Psoas muscle (tissue), 7 donors: ENCODE measurements at regions not wholly inside any gene's neighbourhood (a gene's known extent, or its start where the extent isn't known, plus 50 kb on each side); places are given as distances from the start of the nearest gene placed in this dataset.
"Not testable (repeated sequence)": the region's sequence is repeated elsewhere in the genome, so short reads cannot be mapped to it uniquely, and the experiment has no call there.

Source experiments
- ATAC-seq, 4 donors: fragments of 200-7000 bp; cut with Tn5 transposase; one replicate each; pipeline ENCODE4 v1.9.1; 2020; ENCODE audit warnings: moderate library complexity in 3 of 4, mild to moderate bottlenecking in 2 of 4
- DNase-seq, 2 donors: peaks; one replicate each; pipeline ENCODE4 v3.0.0-alpha.2; 2020
- H3K27ac ChIP-seq: fragments of 200-600 bp; one replicate; pipeline ENCODE4 v1.8.0; 2022
- H3K27me3 ChIP-seq, 3 donors: fragments of 200-600 bp in 1 of 3; one replicate each; pipeline versions ENCODE4 v1.6.1 to v1.8.0; 2013 to 2022; ENCODE audit warnings: low read length in 2 of 3, mild to moderate bottlenecking in 2 of 3, moderate library complexity in 1 of 3; ENCODE audit not compliant: insufficient read depth in 3 of 3
- H3K36me3 ChIP-seq, 2 donors: fragments of 200-600 bp in 1 of 2; one replicate each; pipeline versions ENCODE4 v1.6.1 to v1.8.0; 2013 to 2022; ENCODE audit warnings: low read depth in 1 of 2, mild to moderate bottlenecking in 1 of 2, moderate library complexity in 1 of 2; ENCODE audit not compliant: insufficient read depth in 1 of 2
- H3K4me1 ChIP-seq: fragments of 200-600 bp; one replicate; pipeline ENCODE4 v1.8.0; 2022
- H3K4me3 ChIP-seq: fragments of 200-600 bp; one replicate; pipeline ENCODE4 v1.8.0; 2022; ENCODE audit warnings: mild to moderate bottlenecking
- H3K9me3 ChIP-seq: fragments of 200-600 bp; one replicate; pipeline ENCODE4 v1.8.0; 2022
- WGBS, 3 donors: extraction: QIAGEN DNeasy Blood & Tissue Kit; methylation state at CpG; one replicate each; pipeline versions ENCODE4 v1.1.6 to v1.1.7; 2013; 5-methylcytosine and 5-hydroxymethylcytosine counted together
- intact Hi-C, 2 donors: fragments of 100-400 bp; cut with DNase I; formaldehyde crosslinking; loops; one replicate each; pipeline versions ENCODE4 v1.11.0 to v1.14.2; 2022
- TF ChIP-seq, protein P1 (sequence below): fragments of 200-600 bp; IDR thresholded peaks from one replicate; pipeline ENCODE4 v1.8.0; 2022; ENCODE audit warnings: antibody characterized with exemption
- donor health status: healthy with polysubstance abuse.
- donor health status: DM: no; HTN: no; CAD: no; lungs with moderate emphysema.
- donor health status: Bipolar disorder and iron deficiency.
- donor health status: healthy.
- donor health status: DM: yes; HTN: yes; CAD: no.
- donor health status: DM: no; HTN: no; CAD: no.
- donor health status: DM: yes; HTN: yes; CAD: no.

DNA sequence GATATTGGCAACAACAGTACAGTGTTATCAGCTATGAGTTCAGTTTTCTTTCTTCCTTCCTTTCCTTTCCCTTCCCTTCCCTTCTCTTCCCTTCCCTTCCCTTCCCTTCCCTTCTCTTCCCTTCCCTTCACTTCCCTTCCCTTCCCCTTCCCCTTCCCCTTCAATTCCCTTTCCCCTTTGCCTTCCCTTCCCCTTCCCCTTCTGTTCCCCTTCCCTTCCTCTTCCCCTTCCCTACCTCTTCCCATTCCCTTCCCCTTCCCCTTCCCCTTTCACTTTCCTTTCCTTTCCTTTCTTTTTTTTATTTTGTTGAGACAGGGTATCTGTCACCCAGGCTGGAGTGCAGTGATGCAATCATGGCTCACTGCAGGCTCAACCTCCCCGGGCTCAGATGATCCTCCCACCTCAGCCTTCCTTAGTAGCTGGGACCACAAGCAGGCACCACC lies 72.3 kb upstream of the CAPZB start:
- Histone ChIP-seq H3K4me3 (no peak overlapping the region), H3K36me3 (no peaks in the 10 kb centered on the region), H3K9me3 (no peaks in the 10 kb centered on the region), H3K27me3 (peaks cover 0 to 2% (median 0%) of the 10 kb centered on the region in 3 donors), H3K27ac (no peak overlapping the region), H3K4me1 (no peaks in the 10 kb centered on the region)
- intact Hi-C loops: loop anchor here in 1 of 2 donors (10.0 kb wide), 1 partner anchor 53 kb away; no protein-coding TSS in a partner anchor
- DNase-seq (no peak), ATAC-seq (no peak)
- TF ChIP-seq, protein P1, sequence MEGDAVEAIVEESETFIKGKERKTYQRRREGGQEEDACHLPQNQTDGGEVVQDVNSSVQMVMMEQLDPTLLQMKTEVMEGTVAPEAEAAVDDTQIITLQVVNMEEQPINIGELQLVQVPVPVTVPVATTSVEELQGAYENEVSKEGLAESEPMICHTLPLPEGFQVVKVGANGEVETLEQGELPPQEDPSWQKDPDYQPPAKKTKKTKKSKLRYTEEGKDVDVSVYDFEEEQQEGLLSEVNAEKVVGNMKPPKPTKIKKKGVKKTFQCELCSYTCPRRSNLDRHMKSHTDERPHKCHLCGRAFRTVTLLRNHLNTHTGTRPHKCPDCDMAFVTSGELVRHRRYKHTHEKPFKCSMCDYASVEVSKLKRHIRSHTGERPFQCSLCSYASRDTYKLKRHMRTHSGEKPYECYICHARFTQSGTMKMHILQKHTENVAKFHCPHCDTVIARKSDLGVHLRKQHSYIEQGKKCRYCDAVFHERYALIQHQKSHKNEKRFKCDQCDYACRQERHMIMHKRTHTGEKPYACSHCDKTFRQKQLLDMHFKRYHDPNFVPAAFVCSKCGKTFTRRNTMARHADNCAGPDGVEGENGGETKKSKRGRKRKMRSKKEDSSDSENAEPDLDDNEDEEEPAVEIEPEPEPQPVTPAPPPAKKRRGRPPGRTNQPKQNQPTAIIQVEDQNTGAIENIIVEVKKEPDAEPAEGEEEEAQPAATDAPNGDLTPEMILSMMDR: no peak
- 49 to 68% (median 58%) methylated on average over 1 of the region's 1 CpG for WGBS, 3 donors

DNA sequence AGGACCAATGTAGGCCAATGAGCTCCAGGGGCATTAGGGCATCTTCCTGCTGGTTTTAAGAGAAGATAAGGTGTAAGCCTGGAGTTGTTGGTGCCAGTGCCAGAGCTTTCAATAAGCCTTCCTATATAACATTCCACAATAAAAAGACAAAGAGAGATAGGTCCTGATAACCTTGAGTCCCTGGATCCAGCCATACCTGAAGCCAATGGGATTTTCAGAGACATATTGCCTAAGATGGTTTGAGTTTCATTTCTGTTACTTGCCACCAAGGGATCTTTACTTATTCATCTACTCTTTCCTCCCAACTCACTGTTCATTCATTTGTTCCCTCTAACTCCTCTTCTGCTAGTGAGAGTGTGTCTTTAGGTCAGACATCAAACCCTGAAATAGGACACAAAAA lies 68.8 kb upstream of the CAPZB start:
- DNase-seq (no peak), ATAC-seq (no peak)
- H3K27ac ChIP-seq: no peak overlapping the region
- H3K27me3 ChIP-seq: peaks cover 0 to 2% (median 0%) of the 10 kb centered on the region in 3 donors
- H3K9me3 ChIP-seq: no peaks in the 10 kb centered on the region
- no peak overlapping the region for H3K4me3 ChIP-seq
- H3K36me3 ChIP-seq: no peaks in the 10 kb centered on the region
- intact Hi-C loops: loop anchor here in 1 of 2 donors (10.0 kb wide), 1 partner anchor 49 kb away; no protein-coding TSS in a partner anchor
- TF ChIP-seq, protein P1: no peak
- no peaks in the 10 kb centered on the region for H3K4me1 ChIP-seq

DNA sequence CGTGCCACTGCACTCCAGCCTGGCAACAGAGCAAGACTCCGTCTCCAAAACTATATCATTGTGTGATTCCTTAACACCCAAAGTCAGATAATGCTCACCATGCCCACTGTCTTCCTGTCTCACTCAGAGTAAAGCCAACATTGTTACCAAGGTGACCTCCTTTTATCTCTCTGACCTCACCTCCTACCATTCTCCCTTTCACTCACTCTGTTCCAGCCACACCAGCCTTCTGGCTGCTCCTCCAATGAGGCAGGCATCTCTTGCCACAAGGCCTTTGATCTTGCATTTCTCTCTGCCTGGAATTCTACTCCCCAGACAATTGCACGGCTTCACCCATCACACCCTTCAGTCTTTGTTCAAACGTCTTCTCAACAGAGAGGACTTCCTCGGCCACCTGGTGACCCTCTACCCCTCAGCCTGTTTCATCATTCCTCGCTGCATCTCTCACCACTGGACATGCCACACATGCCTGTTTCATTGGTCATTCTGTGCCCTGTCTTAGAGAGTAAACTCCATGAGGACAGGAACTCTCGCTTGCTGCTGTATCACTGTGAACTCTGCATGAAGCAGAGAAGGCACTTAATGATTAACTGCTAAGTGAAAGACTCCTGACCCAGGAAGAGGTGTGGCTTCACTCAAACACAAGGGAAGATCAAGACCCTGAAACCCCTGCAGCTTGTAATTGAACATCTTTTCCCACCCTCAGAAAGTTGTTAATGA lies 67.1 kb upstream of the CAPZB start:
- DNase-seq: no peak
- Histone ChIP-seq H3K9me3 (no peaks in the 10 kb centered on the region), H3K4me3 (no peak overlapping the region), H3K27ac (no peak overlapping the region), H3K36me3 (no peaks in the 10 kb centered on the region), H3K4me1 (no peaks in the 10 kb centered on the region), H3K27me3 (no peaks in the 10 kb centered on the region)
- TF ChIP-seq, protein P1: no peak
- intact Hi-C loops: loop anchor here in 1 of 2 donors (10.0 kb wide), 1 partner anchor 48 kb away; no protein-coding TSS in a partner anchor
- ATAC-seq: no peak
- 73 to 75% (median 74%) methylated on average over 7 of the region's 7 CpGs for WGBS, 3 donors

DNA sequence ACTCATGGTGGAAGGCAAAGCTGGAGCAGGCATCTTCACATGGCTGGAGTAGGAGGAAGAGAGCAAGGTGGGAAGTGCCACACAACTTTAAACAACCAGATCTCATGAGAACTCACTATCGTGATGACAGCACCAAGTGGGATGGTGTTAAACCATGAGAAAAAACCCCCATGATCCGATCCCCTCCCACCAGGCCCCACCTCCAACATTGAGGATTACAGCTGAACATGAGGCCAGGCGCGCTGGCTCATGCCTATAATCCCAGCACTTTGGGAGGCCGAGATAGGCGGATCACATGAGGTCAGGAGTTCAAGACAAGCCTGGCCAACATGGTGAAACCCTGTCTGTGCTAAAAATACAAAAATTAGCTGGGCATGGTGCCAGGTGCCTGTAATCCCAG lies 66.5 kb upstream of the CAPZB start:
- not testable (repeated sequence) for H3K27me3 ChIP-seq, H3K4me1 ChIP-seq, H3K36me3 ChIP-seq, ATAC-seq, H3K27ac ChIP-seq, H3K4me3 ChIP-seq, H3K9me3 ChIP-seq, DNase-seq
- WGBS, 3 donors: 55 to 58% (median 57%) methylated on average over 6 of the region's 6 CpGs
- intact Hi-C loops: loop anchor here in 1 of 2 donors (10.0 kb wide), 1 partner anchor 47 kb away; no protein-coding TSS in a partner anchor

DNA sequence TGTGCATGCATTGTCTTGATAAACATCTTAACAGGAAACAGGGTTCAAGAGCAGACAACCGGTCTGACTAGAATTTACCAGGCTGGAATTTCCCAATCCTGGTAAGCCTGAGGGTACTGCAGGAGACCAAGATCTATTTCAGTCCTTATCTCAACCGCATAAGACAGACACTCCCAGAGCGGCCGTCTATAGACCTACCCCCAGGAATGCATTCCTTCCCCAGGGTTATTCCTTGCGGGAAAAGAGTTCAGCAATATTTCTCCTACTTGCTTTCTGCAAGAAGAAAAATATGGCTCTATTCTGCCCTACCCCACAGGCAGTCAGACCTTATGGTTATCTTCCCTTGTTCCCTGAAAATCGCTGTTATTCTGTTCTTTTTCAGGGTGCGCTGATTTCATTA lies 65.1 kb upstream of the CAPZB start:
- H3K27me3 ChIP-seq, H3K4me1 ChIP-seq, DNase-seq, ATAC-seq, H3K27ac ChIP-seq, H3K36me3 ChIP-seq, H3K9me3 ChIP-seq, H3K4me3 ChIP-seq: not testable (repeated sequence)
- WGBS, 3 donors: 78 to 88% (median 84%) methylated on average over 7 of the region's 7 CpGs
- intact Hi-C loops: loop anchor here in 1 of 2 donors (10.0 kb wide), 1 partner anchor 46 kb away; no protein-coding TSS in a partner anchor
